ENCODE measurements at regions not wholly inside any gene's neighbourhood (a gene's known extent, or its start where the extent isn't known, plus 50 kb on each side); places are given as distances from the start of the nearest gene placed in this dataset.
A peak's percentile ranks its signal among the peaks of the same experiment; 100 is the strongest.

- H3K4me3 ChIP-seq: no peak overlapping the region
- no peaks in the 10 kb centered on the region for H3K27me3 ChIP-seq
- intact Hi-C loops (cut with DNase I): no loop called here
- no peaks in the 10 kb centered on the region for H3K4me1 ChIP-seq
- H3K36me3 ChIP-seq: no peaks in the 10 kb centered on the region
- no peak overlapping the region for H3K27ac ChIP-seq
- no peak for DNase-seq (ENCODE audit: extremely low spot score in 2 of 2)
- H3K9me3 ChIP-seq: no peaks in the 10 kb centered on the region
- TF ChIP-seq CTCF (IDR thresholded peaks at IDR 0.05) (peak; percentile 6 to 25 (median 18)), POLR2A (IDR thresholded peaks at IDR 0.05) (no peak), POLR2AphosphoS5 (IDR thresholded peaks at IDR 0.05; ENCODE audit: insufficient read depth in 1 of 2, low read depth in 1 of 2) (no peak)
Observed at GRCh38 chr12:67025543-67026114, 243.5 kb upstream of the CAND1 start.

GRCh38 chr12:67026487-67027246 is 242.5 kb upstream of the CAND1 start:
- H3K27ac ChIP-seq: no peak overlapping the region
- TF ChIP-seq POLR2A (IDR thresholded peaks at IDR 0.05) (no peak), CTCF (IDR thresholded peaks at IDR 0.05) (no peak), POLR2AphosphoS5 (IDR thresholded peaks at IDR 0.05; ENCODE audit: insufficient read depth in 1 of 2, low read depth in 1 of 2) (no peak)
- H3K4me1 ChIP-seq: no peaks in the 10 kb centered on the region
- H3K4me3 ChIP-seq: no peak overlapping the region
- no peaks in the 10 kb centered on the region for H3K27me3 ChIP-seq
- H3K36me3 ChIP-seq: no peaks in the 10 kb centered on the region
- no peak for DNase-seq (ENCODE audit: extremely low spot score in 2 of 2)
- intact Hi-C loops (cut with DNase I): no loop called here
- no peaks in the 10 kb centered on the region for H3K9me3 ChIP-seq

GRCh38 chr12:67028529-67028928 is 240.6 kb upstream of the CAND1 start:
- Histone ChIP-seq H3K4me1 (no peaks in the 10 kb centered on the region), H3K27ac (no peak overlapping the region), H3K4me3 (no peak overlapping the region), H3K36me3 (no peaks in the 10 kb centered on the region), H3K27me3 (no peaks in the 10 kb centered on the region), H3K9me3 (no peaks in the 10 kb centered on the region)
- no peak for TF ChIP-seq CTCF (IDR thresholded peaks at IDR 0.05)
- DNase-seq (ENCODE audit: extremely low spot score in 2 of 2): no peak
- intact Hi-C loops (cut with DNase I): no loop called here

- no peak for DNase-seq (ENCODE audit: extremely low spot score in 2 of 2)
- intact Hi-C loops (cut with DNase I): no loop called here
- Histone ChIP-seq H3K4me3 (no peak overlapping the region), H3K36me3 (no peaks in the 10 kb centered on the region), H3K27ac (no peak overlapping the region), H3K9me3 (no peaks in the 10 kb centered on the region), H3K4me1 (no peaks in the 10 kb centered on the region), H3K27me3 (no peaks in the 10 kb centered on the region)
- no peak for TF ChIP-seq POLR2AphosphoS5 (IDR thresholded peaks at IDR 0.05; ENCODE audit: insufficient read depth in 1 of 2, low read depth in 1 of 2)
- no peak for TF ChIP-seq CTCF (IDR thresholded peaks at IDR 0.05)
- TF ChIP-seq POLR2A (IDR thresholded peaks at IDR 0.05): no peak
Observed at GRCh38 chr12:67034110-67034879, 234.9 kb upstream of the CAND1 start.

GRCh38 chr12:67035121-67035520 is 234.0 kb upstream of the CAND1 start:
- Histone ChIP-seq H3K4me1 (no peaks in the 10 kb centered on the region), H3K27me3 (no peaks in the 10 kb centered on the region), H3K27ac (no peak overlapping the region), H3K9me3 (no peaks in the 10 kb centered on the region), H3K36me3 (no peaks in the 10 kb centered on the region), H3K4me3 (no peak overlapping the region)
- intact Hi-C loops (cut with DNase I): no loop called here
- TF ChIP-seq POLR2AphosphoS5 (IDR thresholded peaks at IDR 0.05; ENCODE audit: insufficient read depth in 1 of 2, low read depth in 1 of 2): no peak
- no peak for TF ChIP-seq POLR2A (IDR thresholded peaks at IDR 0.05)
- no peak for TF ChIP-seq CTCF (IDR thresholded peaks at IDR 0.05)
- DNase-seq (ENCODE audit: extremely low spot score in 2 of 2): no peak

Data from vagina (tissue), 2 donors.